Esophagus muscularis mucosa (tissue), 4 donors: ENCODE measurements at regions not wholly inside any gene's neighbourhood (a gene's known extent, or its start where the extent isn't known, plus 50 kb on each side); places are given as distances from the start of the nearest gene placed in this dataset.

Experiments
- DNase-seq: peaks from one replicate; pipeline ENCODE4 v3.0.0-alpha.2; 2017; ENCODE audit errors: extremely low spot score
- H3K27ac ChIP-seq, 4 donors: fragments of 200-600 bp; sonication (generic); replicated peaks in 1 of 4; 1 replicate in 3 of 4; 2 replicates in 1 of 4; pipeline ENCODE4 v1.5.1; 2016 to 2019; ENCODE audit warnings: mild to moderate bottlenecking in 1 of 4
- H3K27me3 ChIP-seq, 4 donors: fragments of 200-600 bp; sonication (generic); one replicate each; pipeline versions ENCODE4 v1.5.1 to v1.6.0; 2016 to 2019
- H3K36me3 ChIP-seq, 4 donors: fragments of 200-600 bp; sonication (generic); one replicate each; pipeline ENCODE4 v1.5.1; 2016 to 2019
- H3K4me1 ChIP-seq, 4 donors: fragments of 200-600 bp; sonication (generic); one replicate each; pipeline ENCODE4 v1.5.1; 2016 to 2019
- H3K4me3 ChIP-seq, 4 donors: fragments of 200-600 bp; sonication (generic); 1 replicate in 2 of 4; 2 replicates in 2 of 4; pipeline ENCODE4 v1.5.1; 2016 to 2019; ENCODE audit warnings: mild to moderate bottlenecking in 4 of 4, moderate library complexity in 1 of 4
- H3K9me3 ChIP-seq, 4 donors: fragments of 200-600 bp; sonication (generic); 1 replicate in 3 of 4; 2 replicates in 1 of 4; pipeline ENCODE4 v1.5.1; 2016 to 2019
- CTCF ChIP-seq, 3 experiments: fragments of 200-600 bp in 2 of 3; fragments of 450-650 bp in 1 of 3; sonication (generic) in 2 of 3; IDR thresholded peaks; one replicate each; pipeline ENCODE4 v1.5.1; 2017 to 2019; ENCODE audit warnings: antibody characterized with exemption in 3 of 3, mild to moderate bottlenecking in 2 of 3, moderate library complexity in 1 of 3
- EP300 ChIP-seq: sonication (generic); formaldehyde crosslinking; IDR thresholded peaks from one replicate; pipeline ENCODE4 v1.6.1; 2017; ENCODE audit warnings: antibody characterized with exemption
- POLR2A ChIP-seq: fragments of 450-650 bp; IDR thresholded peaks from one replicate; pipeline ENCODE4 v1.6.1; 2017; ENCODE audit warnings: antibody characterized with exemption, moderate library complexity, mild to moderate bottlenecking, low read depth
- POLR2AphosphoS5 ChIP-seq, 2 donors: sonication (generic); formaldehyde crosslinking; IDR thresholded peaks; one replicate each; pipeline ENCODE4 v1.6.1; 2017; ENCODE audit warnings: antibody characterized with exemption in 2 of 2
- WGBS: methylation state at CpG from one replicate; pipeline ENCODE4 v1.1.5; 2018; 5-methylcytosine and 5-hydroxymethylcytosine counted together
- intact Hi-C: fragments of 100-400 bp; cut with DNase I; formaldehyde crosslinking; loops from one replicate; pipeline ENCODE4 v1.15.1; 2023

- Histone ChIP-seq H3K4me1 (no peaks in the 10 kb centered on the region), H3K27ac (no peak overlapping the region), H3K27me3 (no peaks in the 10 kb centered on the region), H3K4me3 (no peak overlapping the region), H3K36me3 (no peaks in the 10 kb centered on the region), H3K9me3 (no peaks in the 10 kb centered on the region)
- WGBS: 72% methylated on average over 13 of the region's 16 CpGs
- intact Hi-C loops: no loop called here
- TF ChIP-seq CTCF (IDR thresholded peaks at IDR 0.05) (no peak), POLR2AphosphoS5 (IDR thresholded peaks at IDR 0.05) (no peak), POLR2A (no peak), EP300 (no peak)
- DNase-seq: no peak
Measured at GRCh38 chr20:4521170-4521968, 164.9 kb upstream of the PRNP start.

GRCh38 chr20:4519534-4519933, 166.7 kb upstream of the PRNP start:
- no peaks in the 10 kb centered on the region for H3K36me3 ChIP-seq
- H3K27me3 ChIP-seq: no peaks in the 10 kb centered on the region
- no peak overlapping the region for H3K4me3 ChIP-seq
- TF ChIP-seq POLR2A (no peak), EP300 (no peak), POLR2AphosphoS5 (IDR thresholded peaks at IDR 0.05) (no peak), CTCF (IDR thresholded peaks at IDR 0.05) (peak in 1 of 3 experiments; percentile 16)
- intact Hi-C loops: no loop called here
- WGBS: 35% methylated on average over 2 of the region's 2 CpGs
- no peaks in the 10 kb centered on the region for H3K9me3 ChIP-seq
- H3K4me1 ChIP-seq: no peaks in the 10 kb centered on the region
- no peak for DNase-seq
- no peak overlapping the region for H3K27ac ChIP-seq

GRCh38 chr20:4516876-4517275, 169.4 kb upstream of the PRNP start:
- 69% methylated on average over 1 of the region's 1 CpG for WGBS
- H3K4me1 ChIP-seq: no peaks in the 10 kb centered on the region
- no peaks in the 10 kb centered on the region for H3K36me3 ChIP-seq
- H3K27me3 ChIP-seq: no peaks in the 10 kb centered on the region
- intact Hi-C loops: no loop called here
- TF ChIP-seq EP300 (no peak), POLR2A (no peak), POLR2AphosphoS5 (IDR thresholded peaks at IDR 0.05) (no peak), CTCF (IDR thresholded peaks at IDR 0.05) (no peak)
- no peak overlapping the region for H3K4me3 ChIP-seq
- H3K9me3 ChIP-seq: no peaks in the 10 kb centered on the region
- no peak for DNase-seq
- H3K27ac ChIP-seq: no peak overlapping the region

GRCh38 chr20:4513720-4514119, 172.5 kb upstream of the PRNP start:
- no peak for DNase-seq
- Histone ChIP-seq H3K4me3 (no peak overlapping the region), H3K27ac (no peak overlapping the region), H3K4me1 (no peaks in the 10 kb centered on the region), H3K36me3 (no peaks in the 10 kb centered on the region), H3K9me3 (no peaks in the 10 kb centered on the region), H3K27me3 (no peaks in the 10 kb centered on the region)
- no peak for TF ChIP-seq CTCF (IDR thresholded peaks at IDR 0.05)
- TF ChIP-seq EP300: no peak
- TF ChIP-seq POLR2A: no peak
- no peak for TF ChIP-seq POLR2AphosphoS5 (IDR thresholded peaks at IDR 0.05)
- intact Hi-C loops: no loop called here
